Mesenchymal stem cell (in vitro differentiated cells and primary cell): ENCODE measurements at regions not wholly inside any gene's neighbourhood (a gene's known extent, or its start where the extent isn't known, plus 50 kb on each side); places are given as distances from the start of the nearest gene placed in this dataset.

Source experiments
- DNase-seq: peaks from one replicate; pipeline ENCODE4 v3.0.0-alpha.2; 2013
- H2AFZ ChIP-seq: one replicate; pipeline ENCODE4 v1.6.1; 2013; ENCODE audit warnings: low read depth, mild to moderate bottlenecking, control low read depth, inconsistent platforms, low read length, moderate library complexity
- H2AK5ac ChIP-seq: 2 replicates; pipeline ENCODE4 v1.6.1; 2013; ENCODE audit warnings: low read length, moderate library complexity, mild to moderate bottlenecking, inconsistent platforms; ENCODE audit not compliant: severe bottlenecking
- H2BK120ac ChIP-seq: one replicate; pipeline ENCODE4 v1.6.1; 2013; ENCODE audit warnings: low read depth, mild to moderate bottlenecking, inconsistent platforms, low read length, moderate library complexity
- H2BK12ac ChIP-seq, 2 experiments: one replicate each; pipeline ENCODE4 v1.6.1; 2013; ENCODE audit warnings: inconsistent platforms in 2 of 2, low read length in 2 of 2, mild to moderate bottlenecking in 2 of 2, moderate library complexity in 2 of 2, control low read depth in 1 of 2
- H2BK15ac ChIP-seq: one replicate; pipeline ENCODE4 v1.6.1; 2013; ENCODE audit warnings: mild to moderate bottlenecking, low read depth, inconsistent platforms; ENCODE audit not compliant: poor library complexity, severe bottlenecking
- H2BK5ac ChIP-seq: 2 replicates; pipeline ENCODE4 v1.6.1; 2013; ENCODE audit warnings: low read depth, mild to moderate bottlenecking, low read length, control low read depth, inconsistent platforms; ENCODE audit not compliant: poor library complexity, severe bottlenecking
- H3K14ac ChIP-seq, 2 experiments: one replicate each; pipeline ENCODE4 v1.6.1; 2013; ENCODE audit warnings: inconsistent platforms in 2 of 2, low read length in 2 of 2, control low read depth in 1 of 2, mild to moderate bottlenecking in 1 of 2, moderate library complexity in 1 of 2
- H3K18ac ChIP-seq, 2 experiments: one replicate each; pipeline ENCODE4 v1.6.1; 2013; ENCODE audit warnings: inconsistent platforms in 2 of 2, low read length in 2 of 2, control low read depth in 1 of 2, low read depth in 1 of 2, mild to moderate bottlenecking in 1 of 2
- H3K23ac ChIP-seq, 2 experiments: one replicate each; pipeline ENCODE4 v1.6.1; 2013; ENCODE audit warnings: inconsistent platforms in 2 of 2, low read length in 2 of 2, mild to moderate bottlenecking in 2 of 2, moderate library complexity in 2 of 2, control low read depth in 1 of 2
- H3K27ac ChIP-seq: 2 replicates; pipeline ENCODE4 v1.5.1; 2013; ENCODE audit warnings: mild to moderate bottlenecking, moderate library complexity, low read length, control low read depth, inconsistent platforms; ENCODE audit not compliant: poor library complexity, severe bottlenecking
- H3K27me3 ChIP-seq, 2 experiments: 2 replicates each; pipeline versions ENCODE4 v1.6.1 to v1.7.0; 2013; ENCODE audit warnings: low read length in 2 of 2, mild to moderate bottlenecking in 2 of 2, moderate library complexity in 2 of 2, control low read depth in 1 of 2, inconsistent platforms in 1 of 2; ENCODE audit not compliant: control insufficient read depth in 1 of 2, insufficient read depth in 1 of 2
- H3K36me3 ChIP-seq, 2 experiments: 2 replicates each; pipeline versions ENCODE4 v1.6.1 to v1.7.0; 2013; ENCODE audit warnings: low read length in 2 of 2, control low read depth in 1 of 2, inconsistent platforms in 1 of 2, low read depth in 1 of 2, mild to moderate bottlenecking in 1 of 2; ENCODE audit not compliant: insufficient read depth in 2 of 2, control insufficient read depth in 1 of 2
- H3K4ac ChIP-seq, 2 experiments: one replicate each; pipeline ENCODE4 v1.6.1; 2013; ENCODE audit warnings: inconsistent platforms in 2 of 2, low read length in 2 of 2, mild to moderate bottlenecking in 2 of 2, moderate library complexity in 2 of 2, control low read depth in 1 of 2, low read depth in 1 of 2
- H3K4me1 ChIP-seq: 2 replicates; pipeline ENCODE4 v1.6.1; 2013; ENCODE audit warnings: low read depth, low read length, control low read depth; ENCODE audit not compliant: control insufficient read depth, insufficient read depth
- H3K4me2 ChIP-seq: 2 replicates; pipeline ENCODE4 v1.6.1; 2013; ENCODE audit warnings: low read length, mild to moderate bottlenecking, inconsistent platforms; ENCODE audit not compliant: poor library complexity, severe bottlenecking
- H3K4me3 ChIP-seq, 2 experiments: 2 replicates each; pipeline versions ENCODE4 v1.5.1 to v1.7.0; 2013; ENCODE audit warnings: low read length in 2 of 2, mild to moderate bottlenecking in 2 of 2, control low read depth in 1 of 2, low read depth in 1 of 2; ENCODE audit not compliant: insufficient read depth in 1 of 2
- H3K79me1 ChIP-seq: replicated peaks from 2 replicates; pipeline ENCODE4 v1.6.1; 2013; ENCODE audit warnings: mild to moderate bottlenecking, control low read depth, low read length, inconsistent platforms; ENCODE audit not compliant: poor library complexity, severe bottlenecking
- H3K9ac ChIP-seq: 2 replicates; pipeline ENCODE4 v1.7.0; 2013; ENCODE audit warnings: mild to moderate bottlenecking, low read length, moderate library complexity
- H3K9me3 ChIP-seq: 2 replicates; pipeline ENCODE4 v1.7.0; 2013; ENCODE audit warnings: mild to moderate bottlenecking, low read length; ENCODE audit not compliant: control insufficient read depth
- H4K8ac ChIP-seq: one replicate; pipeline ENCODE4 v1.6.1; 2013; ENCODE audit warnings: inconsistent platforms, mild to moderate bottlenecking, low read length, moderate library complexity
- H4K91ac ChIP-seq: one replicate; pipeline ENCODE4 v1.6.1; 2013; ENCODE audit warnings: mild to moderate bottlenecking, low read length, inconsistent platforms
- WGBS: methylation state at CpG from one replicate; pipeline ENCODE4 v1.1.7; 2013; ENCODE audit warnings: mixed read lengths; 5-methylcytosine and 5-hydroxymethylcytosine counted together

GRCh38 chr1:83625646-83626045, 373.3 kb downstream of the TTLL7 start:
- Histone ChIP-seq H3K79me1 (no peaks in the 10 kb centered on the region), H2BK12ac (no peak overlapping the region), H3K18ac (no peak overlapping the region), H3K14ac (no peak overlapping the region), H3K23ac (no peak overlapping the region), H4K91ac (no peak overlapping the region), H2BK15ac (no peak overlapping the region), H3K27ac (no peak overlapping the region), H3K4ac (no peak overlapping the region), H3K4me1 (peaks cover 1% of the 10 kb centered on the region), H3K36me3 (no peaks in the 10 kb centered on the region), H2BK120ac (no peak overlapping the region), H2AK5ac (no peak overlapping the region), H3K4me2 (no peak overlapping the region), H3K4me3 (no peak overlapping the region), H2AFZ (no peak overlapping the region), H3K27me3 (no peaks in the 10 kb centered on the region), H2BK5ac (no peak overlapping the region), H4K8ac (no peak overlapping the region), H3K9me3 (no peaks in the 10 kb centered on the region), H3K9ac (no peak overlapping the region)
- 98% methylated on average over 3 of the region's 3 CpGs for WGBS
- no peak for DNase-seq

GRCh38 chr1:83620016-83620415, 378.9 kb downstream of the TTLL7 start:
- Histone ChIP-seq H3K4ac (no peak overlapping the region), H3K79me1 (no peaks in the 10 kb centered on the region), H3K23ac (no peak overlapping the region), H2BK15ac (no peak overlapping the region), H3K27me3 (no peaks in the 10 kb centered on the region), H3K4me3 (no peak overlapping the region), H4K8ac (no peak overlapping the region), H3K4me1 (peaks cover 1% of the 10 kb centered on the region), H3K4me2 (no peak overlapping the region), H3K27ac (no peak overlapping the region), H2BK120ac (no peak overlapping the region), H3K18ac (no peak overlapping the region), H3K9me3 (no peaks in the 10 kb centered on the region), H2BK12ac (no peak overlapping the region), H3K14ac (no peak overlapping the region), H3K36me3 (no peaks in the 10 kb centered on the region), H4K91ac (no peak overlapping the region), H3K9ac (no peak overlapping the region), H2BK5ac (no peak overlapping the region), H2AK5ac (no peak overlapping the region), H2AFZ (no peak overlapping the region)
- WGBS, result 87% methylated on average over 3 of the region's 4 CpGs
- no peak for DNase-seq

DNA sequence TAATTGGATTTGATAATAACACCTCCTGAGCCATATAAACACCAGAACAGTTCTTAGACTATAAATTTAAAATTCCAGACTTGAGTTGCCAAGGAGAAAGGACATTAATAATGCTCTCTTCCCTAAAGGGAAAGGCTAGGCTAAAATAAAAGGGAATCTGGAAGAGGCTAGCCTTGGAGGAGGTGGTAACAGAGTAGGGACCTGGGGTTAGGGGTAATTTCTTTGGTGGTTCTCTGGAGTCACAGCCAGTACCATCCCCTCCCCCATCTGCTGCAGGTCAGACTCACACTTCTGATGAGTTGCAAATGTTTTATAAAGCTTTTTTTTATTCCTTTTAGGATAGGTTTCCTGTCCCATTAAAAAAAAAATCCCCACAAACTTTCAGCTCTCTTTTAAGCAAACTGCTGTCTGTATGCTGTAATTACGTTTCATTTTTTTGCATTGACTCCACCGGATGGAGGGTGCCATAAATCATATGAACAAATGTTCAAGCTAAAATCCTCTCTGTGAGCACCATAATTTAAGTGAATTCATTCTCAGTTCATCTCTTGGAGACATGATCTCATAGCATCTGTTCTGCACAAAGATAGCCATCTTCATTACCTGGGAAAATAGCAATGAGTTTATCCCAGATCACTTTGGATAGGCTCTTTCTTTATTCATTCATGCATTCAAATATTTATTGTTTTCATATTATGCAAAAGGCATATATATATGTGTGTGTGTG, 379.6 kb downstream of the TTLL7 start:
- 48% methylated on average over 2 of the region's 2 CpGs for WGBS

GRCh38 chr1:83617883-83618282, 381.0 kb downstream of the TTLL7 start:
- Histone ChIP-seq H3K4ac (no peak overlapping the region), H2AFZ (no peak overlapping the region), H3K36me3 (no peaks in the 10 kb centered on the region), H3K23ac (no peak overlapping the region), H4K8ac (no peak overlapping the region), H2BK15ac (no peak overlapping the region), H2BK120ac (no peak overlapping the region), H3K9ac (peak overlapping the region; percentile 62), H2BK5ac (no peak overlapping the region), H3K14ac (no peak overlapping the region), H2AK5ac (no peak overlapping the region), H3K27me3 (no peaks in the 10 kb centered on the region), H3K18ac (no peak overlapping the region), H4K91ac (no peak overlapping the region), H3K4me2 (no peak overlapping the region), H3K79me1 (no peaks in the 10 kb centered on the region), H3K4me1 (no peaks in the 10 kb centered on the region), H3K4me3 (peak overlapping the region in 1 of 2 experiments; percentile 58), H3K27ac (no peak overlapping the region), H3K9me3 (no peaks in the 10 kb centered on the region), H2BK12ac (no peak overlapping the region)
- no peak for DNase-seq
- WGBS, result 95% methylated on average over 7 of the region's 7 CpGs

More for the DNA sequence above, 379.6 kb downstream of the TTLL7 start:
- Histone ChIP-seq H2BK15ac (no peak overlapping the region), H3K4me2 (no peak overlapping the region), H4K91ac (no peak overlapping the region), H3K36me3 (no peaks in the 10 kb centered on the region), H2AK5ac (no peak overlapping the region), H4K8ac (no peak overlapping the region), H3K18ac (no peak overlapping the region), H3K79me1 (no peaks in the 10 kb centered on the region), H3K9ac (no peak overlapping the region), H2AFZ (no peak overlapping the region), H3K4me3 (no peak overlapping the region), H2BK5ac (no peak overlapping the region), H3K27me3 (no peaks in the 10 kb centered on the region), H3K14ac (no peak overlapping the region), H2BK12ac (no peak overlapping the region), H3K9me3 (no peaks in the 10 kb centered on the region), H2BK120ac (no peak overlapping the region), H3K4ac (no peak overlapping the region), H3K4me1 (peaks cover 1% of the 10 kb centered on the region), H3K27ac (no peak overlapping the region), H3K23ac (no peak overlapping the region)
- no peak for DNase-seq
